Liver (tissue), 3 donors: ENCODE measurements at regions not wholly inside any gene's neighbourhood (a gene's known extent, or its start where the extent isn't known, plus 50 kb on each side); places are given as distances from the start of the nearest gene placed in this dataset.

ENCODE experiments used
- CTCF ChIP-seq: fragments of 150-350 bp; IDR thresholded peaks from 2 replicates; pipeline ENCODE4 v1.5.1; 2017; ENCODE audit warnings: improper control_type of control experiment, low read depth, low read length; ENCODE audit not compliant: missing input control
- EGR1 ChIP-seq, 2 donors: IDR thresholded peaks; 2 replicates each; pipeline ENCODE4 v1.6.1; 2016 to 2018; ENCODE audit warnings: antibody characterized with exemption in 2 of 2, low read depth in 2 of 2
- JUND ChIP-seq, 2 donors: IDR thresholded peaks; 2 replicates each; pipeline ENCODE4 v1.6.1; 2016; ENCODE audit warnings: antibody characterized with exemption in 2 of 2
- MAX ChIP-seq: IDR thresholded peaks from 2 replicates; pipeline ENCODE4 v1.6.1; 2016; ENCODE audit warnings: antibody characterized with exemption
- donor health status: healthy.
- donor health status: healthy.

DNA sequence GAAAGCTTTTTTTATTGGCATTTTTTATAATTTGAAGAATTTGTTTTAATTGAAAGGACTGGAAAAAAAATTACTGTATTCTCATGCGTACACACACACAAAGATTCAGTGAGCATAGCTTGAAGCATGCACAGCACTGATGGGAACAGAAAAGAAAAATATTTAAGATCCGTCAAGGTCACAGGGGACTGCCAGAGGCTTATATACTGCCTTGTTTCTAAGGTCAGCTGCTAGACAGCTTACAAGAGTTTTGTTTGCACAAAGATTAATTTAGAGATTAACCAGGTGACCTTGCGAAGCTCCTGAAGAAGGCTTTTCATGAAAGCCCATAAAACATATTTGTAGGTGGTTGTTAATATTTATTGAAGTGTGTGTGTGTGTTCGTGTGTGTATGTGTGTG lies 396.3 kb downstream of the TRIB2 start:
- TF ChIP-seq CTCF (no peak), MAX (no peak), EGR1 (IDR thresholded peaks at IDR 0.05; ENCODE audit: low read depth in 2 of 2) (no peak), JUND (IDR thresholded peaks at IDR 0.05) (no peak)
